Tibial nerve (tissue), 4 donors: ENCODE measurements at regions not wholly inside any gene's neighbourhood (a gene's known extent, or its start where the extent isn't known, plus 50 kb on each side); places are given as distances from the start of the nearest gene placed in this dataset.

ENCODE experiments used
- DNase-seq, 2 donors: peaks; one replicate each; pipeline ENCODE4 v3.0.0-alpha.2; 2019; ENCODE audit warnings: low spot score in 2 of 2
- H3K27ac ChIP-seq, 4 donors: fragments of 200-600 bp; sonication (generic) in 3 of 4; one replicate each; pipeline ENCODE4 v1.5.1; 2017 to 2019; ENCODE audit warnings: mild to moderate bottlenecking in 1 of 4
- H3K27me3 ChIP-seq, 2 donors: fragments of 200-600 bp; sonication (generic) in 1 of 2; one replicate each; pipeline versions ENCODE4 v1.5.1 to v1.6.0; 2017 to 2019
- H3K36me3 ChIP-seq, 3 donors: fragments of 200-600 bp; sonication (generic); one replicate each; pipeline ENCODE4 v1.5.1; 2018 to 2019
- H3K4me1 ChIP-seq, 4 donors: fragments of 200-600 bp; sonication (generic) in 3 of 4; one replicate each; pipeline ENCODE4 v1.5.1; 2017 to 2019
- H3K4me3 ChIP-seq, 4 donors: fragments of 200-600 bp; sonication (generic) in 3 of 4; one replicate each; pipeline ENCODE4 v1.5.1; 2017 to 2019; ENCODE audit warnings: mild to moderate bottlenecking in 1 of 4, moderate library complexity in 1 of 4
- H3K9me3 ChIP-seq, 4 donors: fragments of 200-600 bp; sonication (generic) in 3 of 4; one replicate each; pipeline ENCODE4 v1.5.1; 2017 to 2019
- CTCF ChIP-seq, 5 experiments: fragments of 200-600 bp in 3 of 5; fragments of 450-650 bp in 2 of 5; sonication (generic) in 3 of 5; IDR thresholded peaks; one replicate each; pipeline ENCODE4 v1.5.1; 2016 to 2019; ENCODE audit warnings: antibody characterized with exemption in 5 of 5, mild to moderate bottlenecking in 3 of 5, moderate library complexity in 2 of 5
- EP300 ChIP-seq, 2 donors: sonication (generic); formaldehyde crosslinking; IDR thresholded peaks; one replicate each; pipeline ENCODE4 v1.6.1; 2017; ENCODE audit warnings: antibody characterized with exemption in 2 of 2, mild to moderate bottlenecking in 1 of 2
- POLR2A ChIP-seq, 2 donors: fragments of 450-650 bp; IDR thresholded peaks; one replicate each; pipeline ENCODE4 v1.6.1; 2017; ENCODE audit warnings: antibody characterized with exemption in 2 of 2, mild to moderate bottlenecking in 2 of 2, moderate library complexity in 2 of 2
- WGBS, 2 donors: methylation state at CpG; one replicate each; pipeline ENCODE4 v1.1.5; 2018; 5-methylcytosine and 5-hydroxymethylcytosine counted together

GRCh38 chr5:143473481-143473880 lies 70.0 kb upstream of the NR3C1 start:
- H3K4me3 ChIP-seq = no peak overlapping the region
- H3K4me1 ChIP-seq = peaks cover 0 to 4% (median 0%) of the 10 kb centered on the region in 4 donors
- 93 to 96% methylated on average over 5 of the region's 5 CpGs for WGBS, 2 donors
- no peaks in the 10 kb centered on the region for H3K27me3 ChIP-seq
- no peaks in the 10 kb centered on the region for H3K36me3 ChIP-seq
- H3K9me3 ChIP-seq = no peaks in the 10 kb centered on the region
- DNase-seq = no peak
- TF ChIP-seq EP300 (IDR thresholded peaks at IDR 0.05) (no peak), CTCF (IDR thresholded peaks at IDR 0.05) (no peak), POLR2A (IDR thresholded peaks at IDR 0.05) (no peak)
- no peak overlapping the region for H3K27ac ChIP-seq

- Histone ChIP-seq H3K27ac (no peak overlapping the region), H3K9me3 (no peaks in the 10 kb centered on the region), H3K4me3 (no peak overlapping the region), H3K36me3 (no peaks in the 10 kb centered on the region), H3K27me3 (no peaks in the 10 kb centered on the region), H3K4me1 (peaks cover 0 to 4% (median 0%) of the 10 kb centered on the region in 4 donors)
- no peak for TF ChIP-seq CTCF (IDR thresholded peaks at IDR 0.05)
- TF ChIP-seq EP300 (IDR thresholded peaks at IDR 0.05) = no peak
- no peak for TF ChIP-seq POLR2A (IDR thresholded peaks at IDR 0.05)
- DNase-seq = no peak
- WGBS, 2 donors = 81 to 88% methylated on average over 1 of the region's 1 CpG
Measured at GRCh38 chr5:143472576-143472975, 69.1 kb upstream of the NR3C1 start.

GRCh38 chr5:143471666-143472464 lies 68.4 kb upstream of the NR3C1 start:
- no peak for DNase-seq
- Histone ChIP-seq H3K36me3 (no peaks in the 10 kb centered on the region), H3K4me1 (peaks cover 0 to 4% (median 0%) of the 10 kb centered on the region in 4 donors), H3K9me3 (no peaks in the 10 kb centered on the region), H3K27ac (no peak overlapping the region), H3K4me3 (no peak overlapping the region), H3K27me3 (no peaks in the 10 kb centered on the region)
- WGBS, 2 donors = 85 to 93% methylated on average over 7 of the region's 7 CpGs
- TF ChIP-seq POLR2A (IDR thresholded peaks at IDR 0.05) = no peak
- no peak for TF ChIP-seq EP300 (IDR thresholded peaks at IDR 0.05)
- TF ChIP-seq CTCF (IDR thresholded peaks at IDR 0.05) = no peak

- H3K27me3 ChIP-seq = no peaks in the 10 kb centered on the region
- no peaks in the 10 kb centered on the region for H3K36me3 ChIP-seq
- TF ChIP-seq POLR2A (IDR thresholded peaks at IDR 0.05) = no peak
- no peaks in the 10 kb centered on the region for H3K4me1 ChIP-seq
- no peak overlapping the region for H3K4me3 ChIP-seq
- DNase-seq = no peak
- H3K9me3 ChIP-seq = no peaks in the 10 kb centered on the region
- no peak overlapping the region for H3K27ac ChIP-seq
- WGBS, 2 donors = 92 to 100% methylated on average over 1 of the region's 1 CpG
Measured at GRCh38 chr5:143471041-143471509, 67.6 kb upstream of the NR3C1 start.

- WGBS, 2 donors = 71 to 78% methylated on average over 1 of the region's 1 CpG
- no peak for TF ChIP-seq EP300 (IDR thresholded peaks at IDR 0.05)
- H3K36me3 ChIP-seq = no peaks in the 10 kb centered on the region
Measured at GRCh38 chr5:143470120-143470519, 66.6 kb upstream of the NR3C1 start.

GRCh38 chr5:143469125-143469524 lies 65.6 kb upstream of the NR3C1 start:
- WGBS, 2 donors = 95 to 98% methylated on average over 2 of the region's 2 CpGs
- no peak for DNase-seq
- H3K4me1 ChIP-seq = no peaks in the 10 kb centered on the region
- TF ChIP-seq EP300 (IDR thresholded peaks at IDR 0.05) (no peak), POLR2A (IDR thresholded peaks at IDR 0.05) (no peak), CTCF (IDR thresholded peaks at IDR 0.05) (no peak)
- no peaks in the 10 kb centered on the region for H3K36me3 ChIP-seq
- H3K9me3 ChIP-seq = no peaks in the 10 kb centered on the region
- no peak overlapping the region for H3K27ac ChIP-seq
- H3K27me3 ChIP-seq = no peaks in the 10 kb centered on the region
- H3K4me3 ChIP-seq = no peak overlapping the region

More at GRCh38 chr5:143470120-143470519, 66.6 kb upstream of the NR3C1 start:
- DNase-seq = no peak
- no peak overlapping the region for H3K27ac ChIP-seq
- H3K4me3 ChIP-seq = no peak overlapping the region
- no peaks in the 10 kb centered on the region for H3K4me1 ChIP-seq
- no peaks in the 10 kb centered on the region for H3K9me3 ChIP-seq
- H3K27me3 ChIP-seq = no peaks in the 10 kb centered on the region
